Trophoblast cell (in vitro differentiated cells and primary cell): ENCODE measurements at regions not wholly inside any gene's neighbourhood (a gene's known extent, or its start where the extent isn't known, plus 50 kb on each side); places are given as distances from the start of the nearest gene placed in this dataset.

Experiments used
- DNase-seq, 2 donors: peaks; one replicate each; pipeline ENCODE4 v3.0.0-alpha.2; 2016
- H2AFZ ChIP-seq: 2 replicates; pipeline ENCODE4 v1.6.1; 2013; ENCODE audit warnings: low read length, moderate library complexity, mild to moderate bottlenecking; ENCODE audit not compliant: insufficient read depth, poor library complexity
- H2AK5ac ChIP-seq: 2 replicates; pipeline ENCODE4 v1.6.1; 2013; ENCODE audit warnings: mild to moderate bottlenecking, low read length
- H2BK120ac ChIP-seq: 2 replicates; pipeline ENCODE4 v1.6.1; 2013; ENCODE audit warnings: low read length, mild to moderate bottlenecking, moderate library complexity; ENCODE audit not compliant: insufficient read depth, poor library complexity
- H2BK12ac ChIP-seq: 2 replicates; pipeline ENCODE4 v1.6.1; 2013; ENCODE audit warnings: mild to moderate bottlenecking, low read length, moderate library complexity
- H2BK5ac ChIP-seq: 2 replicates; pipeline ENCODE4 v1.6.1; 2013; ENCODE audit warnings: low read length, low read depth, moderate library complexity, mild to moderate bottlenecking; ENCODE audit not compliant: poor library complexity
- H3K14ac ChIP-seq: 2 replicates; pipeline ENCODE4 v1.6.1; 2013; ENCODE audit warnings: mild to moderate bottlenecking, low read length
- H3K18ac ChIP-seq: 2 replicates; pipeline ENCODE4 v1.6.1; 2013; ENCODE audit warnings: mild to moderate bottlenecking, low read length
- H3K23ac ChIP-seq: 2 replicates; pipeline ENCODE4 v1.6.1; 2013; ENCODE audit warnings: low read length
- H3K27ac ChIP-seq: 2 replicates; pipeline ENCODE4 v1.5.1; 2013; ENCODE audit warnings: low read depth, mild to moderate bottlenecking, inconsistent platforms, low read length, moderate library complexity
- H3K27me3 ChIP-seq: 2 replicates; pipeline ENCODE4 v1.6.1; 2013; ENCODE audit warnings: inconsistent platforms, mild to moderate bottlenecking, low read length, moderate library complexity; ENCODE audit not compliant: insufficient read depth
- H3K36me3 ChIP-seq, 2 experiments: 1 replicate in 1 of 2; 2 replicates in 1 of 2; pipeline ENCODE4 v1.6.1; 2013; ENCODE audit warnings: low read length in 2 of 2, mild to moderate bottlenecking in 2 of 2, moderate library complexity in 1 of 2; ENCODE audit not compliant: insufficient read depth in 2 of 2, control insufficient read depth in 1 of 2
- H3K4ac ChIP-seq: 2 replicates; pipeline ENCODE4 v1.6.1; 2013; ENCODE audit warnings: low read depth, mild to moderate bottlenecking, low read length, moderate library complexity
- H3K4me1 ChIP-seq, 2 experiments: 1 replicate in 1 of 2; 2 replicates in 1 of 2; pipeline ENCODE4 v1.6.1; 2013; ENCODE audit warnings: low read length in 2 of 2, mild to moderate bottlenecking in 2 of 2, moderate library complexity in 1 of 2; ENCODE audit not compliant: insufficient read depth in 2 of 2, control insufficient read depth in 1 of 2
- H3K4me2 ChIP-seq: 2 replicates; pipeline ENCODE4 v1.6.1; 2013; ENCODE audit warnings: inconsistent platforms, mild to moderate bottlenecking, low read length, moderate library complexity
- H3K4me3 ChIP-seq: 2 replicates; pipeline ENCODE4 v1.5.1; 2013; ENCODE audit warnings: mild to moderate bottlenecking, low read depth, low read length, inconsistent platforms
- H3K79me1 ChIP-seq: one replicate; pipeline ENCODE4 v1.6.1; 2013; ENCODE audit warnings: low read length
- H3K79me2 ChIP-seq: 2 replicates; pipeline ENCODE4 v1.6.1; 2013; ENCODE audit warnings: low read length, mild to moderate bottlenecking; ENCODE audit not compliant: control insufficient read depth, insufficient read depth, poor library complexity
- H3K9ac ChIP-seq: 2 replicates; pipeline ENCODE4 v1.6.1; 2013; ENCODE audit warnings: mild to moderate bottlenecking, low read length
- H3K9me3 ChIP-seq: 2 replicates; pipeline ENCODE4 v1.6.1; 2013; ENCODE audit warnings: low read depth, mild to moderate bottlenecking, control low read depth, inconsistent platforms, low read length; ENCODE audit not compliant: insufficient read depth
- H4K12ac ChIP-seq: 2 replicates; pipeline ENCODE4 v1.6.1; 2013; ENCODE audit warnings: low read depth, mild to moderate bottlenecking, low read length, moderate library complexity
- H4K8ac ChIP-seq: 2 replicates; pipeline ENCODE4 v1.6.1; 2013; ENCODE audit warnings: low read depth, mild to moderate bottlenecking, low read length, moderate library complexity
- H4K91ac ChIP-seq: one replicate; pipeline ENCODE4 v1.6.1; 2013; ENCODE audit warnings: low read depth, mild to moderate bottlenecking, low read length, moderate library complexity
- WGBS: extraction: QIAGEN DNeasy Blood & Tissue Kit; methylation state at CpG from one replicate; pipeline ENCODE4 v1.1.7; 2013; ENCODE audit warnings: missing lambda C conversion rate; ENCODE audit not compliant: insufficient read length, insufficient coverage; ENCODE audit errors: extremely low coverage; 5-methylcytosine and 5-hydroxymethylcytosine counted together

GRCh38 chr12:33690562-33690961, 250.9 kb upstream of the SYT10 start:
- Histone ChIP-seq H3K9me3 (no peaks in the 10 kb centered on the region), H3K27ac (no peak overlapping the region), H3K79me1 (no peaks in the 10 kb centered on the region), H2AK5ac (no peak overlapping the region), H2AFZ (no peak overlapping the region), H3K27me3 (no peaks in the 10 kb centered on the region), H2BK120ac (no peak overlapping the region), H4K91ac (no peak overlapping the region), H4K8ac (no peak overlapping the region), H3K4me2 (no peak overlapping the region), H4K12ac (no peak overlapping the region), H3K36me3 (no peaks in the 10 kb centered on the region), H2BK5ac (no peak overlapping the region), H3K4ac (no peak overlapping the region), H3K79me2 (no peaks in the 10 kb centered on the region), H3K18ac (no peak overlapping the region), H3K14ac (no peak overlapping the region), H3K4me3 (no peak overlapping the region), H3K9ac (no peak overlapping the region), H3K23ac (no peak overlapping the region), H3K4me1 (no peaks in the 10 kb centered on the region), H2BK12ac (no peak overlapping the region)
- WGBS, result no CpG with 5 or more reads among the region's 1 CpG
- no peak for DNase-seq

DNA sequence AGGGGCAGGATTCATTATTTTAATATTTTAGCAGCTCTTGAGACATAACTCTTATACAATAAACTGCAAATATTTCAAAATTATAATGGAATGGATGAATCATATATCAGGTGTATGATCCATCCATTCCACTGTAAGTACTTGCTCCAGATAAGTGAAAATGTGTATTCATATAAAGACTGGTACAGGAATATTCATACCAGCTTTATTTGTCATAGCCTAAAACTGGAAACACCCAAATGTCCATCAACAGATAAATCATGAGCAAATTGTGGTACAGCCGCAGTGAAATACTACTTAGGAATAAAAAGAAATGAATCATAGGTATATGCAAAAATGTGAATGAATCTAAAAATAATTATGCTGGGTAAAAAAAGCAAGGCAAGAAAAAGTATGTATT, 263.6 kb upstream of the SYT10 start:
- no peak overlapping the region for H2BK12ac ChIP-seq
- H4K8ac ChIP-seq, result no peak overlapping the region
- no peak overlapping the region for H3K14ac ChIP-seq
- no peak overlapping the region for H3K23ac ChIP-seq
- no peaks in the 10 kb centered on the region for H3K9me3 ChIP-seq
- no peaks in the 10 kb centered on the region for H3K79me1 ChIP-seq
- no peaks in the 10 kb centered on the region for H3K27me3 ChIP-seq
- no peak overlapping the region for H2BK120ac ChIP-seq
- no peak overlapping the region for H4K12ac ChIP-seq
- no peak overlapping the region for H2BK5ac ChIP-seq
- no peak overlapping the region for H3K27ac ChIP-seq
- H3K4me1 ChIP-seq, result no peaks in the 10 kb centered on the region
- H4K91ac ChIP-seq, result no peak overlapping the region
- no peak overlapping the region for H3K4me2 ChIP-seq
- H3K18ac ChIP-seq, result no peak overlapping the region
- no peak for DNase-seq
- H3K4me3 ChIP-seq, result no peak overlapping the region
- no peak overlapping the region for H2AK5ac ChIP-seq
- H3K79me2 ChIP-seq, result no peaks in the 10 kb centered on the region
- WGBS, result no CpG with 5 or more reads among the region's 1 CpG
- H3K9ac ChIP-seq, result no peak overlapping the region
- H3K4ac ChIP-seq, result no peak overlapping the region
- no peak overlapping the region for H2AFZ ChIP-seq
- H3K36me3 ChIP-seq, result no peaks in the 10 kb centered on the region

DNA sequence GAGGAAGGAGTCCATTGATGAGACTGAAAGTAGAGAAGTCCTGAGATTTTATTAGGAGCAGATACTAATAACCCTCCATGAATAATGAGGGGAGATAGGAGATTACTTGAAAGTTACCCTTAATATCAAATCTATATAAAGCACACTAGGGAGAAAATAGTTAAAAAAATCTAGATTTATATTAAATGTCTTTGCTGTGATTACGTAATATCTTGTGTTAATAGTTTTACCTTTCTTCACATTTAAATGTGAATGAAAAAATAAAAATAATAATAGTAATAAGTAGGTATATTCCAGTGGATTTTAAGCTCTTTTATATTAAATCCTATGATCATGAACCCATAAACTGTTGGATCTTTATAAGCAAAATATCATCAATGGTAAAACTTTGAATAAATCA, 267.3 kb upstream of the SYT10 start:
- Histone ChIP-seq H3K27ac (no peak overlapping the region), H3K14ac (no peak overlapping the region)

GRCh38 chr12:33708935-33709334, 269.3 kb upstream of the SYT10 start:
- no peak overlapping the region for H4K8ac ChIP-seq
- H3K4me1 ChIP-seq, result no peaks in the 10 kb centered on the region
- no peak overlapping the region for H3K4me3 ChIP-seq
- no peaks in the 10 kb centered on the region for H3K9me3 ChIP-seq
- H3K79me2 ChIP-seq, result no peaks in the 10 kb centered on the region
- H3K79me1 ChIP-seq, result no peaks in the 10 kb centered on the region
- no CpG with 5 or more reads among the region's 3 CpGs for WGBS
- H3K4me2 ChIP-seq, result no peak overlapping the region
- no peak overlapping the region for H3K14ac ChIP-seq
- DNase-seq, result no peak
- H3K23ac ChIP-seq, result no peak overlapping the region
- H3K4ac ChIP-seq, result no peak overlapping the region
- H4K12ac ChIP-seq, result no peak overlapping the region
- H2AK5ac ChIP-seq, result no peak overlapping the region
- H3K27me3 ChIP-seq, result no peaks in the 10 kb centered on the region
- H3K9ac ChIP-seq, result no peak overlapping the region
- H4K91ac ChIP-seq, result no peak overlapping the region
- no peak overlapping the region for H2AFZ ChIP-seq
- no peak overlapping the region for H3K27ac ChIP-seq
- no peak overlapping the region for H2BK5ac ChIP-seq
- H2BK120ac ChIP-seq, result no peak overlapping the region
- no peak overlapping the region for H2BK12ac ChIP-seq
- H3K18ac ChIP-seq, result no peak overlapping the region
- no peaks in the 10 kb centered on the region for H3K36me3 ChIP-seq

More for the DNA sequence above, 267.3 kb upstream of the SYT10 start:
- H2BK5ac ChIP-seq, result no peak overlapping the region
- H4K12ac ChIP-seq, result no peak overlapping the region
- no peak for DNase-seq
- no peak overlapping the region for H3K9ac ChIP-seq
- no peaks in the 10 kb centered on the region for H3K4me1 ChIP-seq
- H4K8ac ChIP-seq, result no peak overlapping the region
- no peaks in the 10 kb centered on the region for H3K36me3 ChIP-seq
- H2BK120ac ChIP-seq, result no peak overlapping the region
- no peak overlapping the region for H2AK5ac ChIP-seq
- no peak overlapping the region for H4K91ac ChIP-seq
- no peak overlapping the region for H3K4me2 ChIP-seq
- H2BK12ac ChIP-seq, result no peak overlapping the region
- H3K9me3 ChIP-seq, result no peaks in the 10 kb centered on the region
- H2AFZ ChIP-seq, result no peak overlapping the region
- H3K4ac ChIP-seq, result no peak overlapping the region
- H3K27me3 ChIP-seq, result no peaks in the 10 kb centered on the region
- no peak overlapping the region for H3K23ac ChIP-seq
- no peak overlapping the region for H3K4me3 ChIP-seq
- no peak overlapping the region for H3K18ac ChIP-seq
- no CpG with 5 or more reads among the region's 1 CpG for WGBS
- H3K79me2 ChIP-seq, result no peaks in the 10 kb centered on the region
- no peaks in the 10 kb centered on the region for H3K79me1 ChIP-seq
